ENCODE measurements at regions not wholly inside any gene's neighbourhood (a gene's known extent, or its start where the extent isn't known, plus 50 kb on each side); places are given as distances from the start of the nearest gene placed in this dataset.

Small RNA genes lying in the stretch of these regions (microRNA-seq; reads per million reads assigned to microRNA genes)
- 0 reads per million in 2 donors for gene MIR4462

Measured in right cardiac atrium (tissue), 2 donors.